ENCODE measurements at regions not wholly inside any gene's neighbourhood (a gene's known extent, or its start where the extent isn't known, plus 50 kb on each side); places are given as distances from the start of the nearest gene placed in this dataset.

DNA sequence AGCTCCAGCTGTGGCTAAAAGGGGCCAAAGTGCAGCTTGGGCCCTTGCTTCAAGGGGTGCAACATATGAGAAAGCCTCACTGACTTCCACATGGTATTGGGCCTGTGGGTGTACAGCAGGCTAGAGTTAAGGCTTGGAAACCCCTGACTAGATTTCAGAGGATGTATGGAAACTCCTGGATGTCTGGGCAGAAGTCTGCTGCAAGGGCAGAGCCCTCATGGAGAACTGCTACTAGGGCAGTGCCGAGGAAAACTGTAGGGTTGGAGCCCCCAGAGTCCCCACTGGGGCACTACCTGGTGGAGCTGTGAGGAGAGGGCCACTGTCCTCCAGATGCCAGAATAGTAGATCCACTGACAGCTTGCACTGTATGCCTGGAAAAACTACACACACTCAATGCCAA lies 69.5 kb downstream of the XCL2 start:
- TF ChIP-seq, protein P1, sequence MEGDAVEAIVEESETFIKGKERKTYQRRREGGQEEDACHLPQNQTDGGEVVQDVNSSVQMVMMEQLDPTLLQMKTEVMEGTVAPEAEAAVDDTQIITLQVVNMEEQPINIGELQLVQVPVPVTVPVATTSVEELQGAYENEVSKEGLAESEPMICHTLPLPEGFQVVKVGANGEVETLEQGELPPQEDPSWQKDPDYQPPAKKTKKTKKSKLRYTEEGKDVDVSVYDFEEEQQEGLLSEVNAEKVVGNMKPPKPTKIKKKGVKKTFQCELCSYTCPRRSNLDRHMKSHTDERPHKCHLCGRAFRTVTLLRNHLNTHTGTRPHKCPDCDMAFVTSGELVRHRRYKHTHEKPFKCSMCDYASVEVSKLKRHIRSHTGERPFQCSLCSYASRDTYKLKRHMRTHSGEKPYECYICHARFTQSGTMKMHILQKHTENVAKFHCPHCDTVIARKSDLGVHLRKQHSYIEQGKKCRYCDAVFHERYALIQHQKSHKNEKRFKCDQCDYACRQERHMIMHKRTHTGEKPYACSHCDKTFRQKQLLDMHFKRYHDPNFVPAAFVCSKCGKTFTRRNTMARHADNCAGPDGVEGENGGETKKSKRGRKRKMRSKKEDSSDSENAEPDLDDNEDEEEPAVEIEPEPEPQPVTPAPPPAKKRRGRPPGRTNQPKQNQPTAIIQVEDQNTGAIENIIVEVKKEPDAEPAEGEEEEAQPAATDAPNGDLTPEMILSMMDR (IDR thresholded peaks at IDR 0.05; ENCODE audit: low read depth, low read length): no peak
- no peak for TF ChIP-seq EZH2phosphoT487 (IDR thresholded peaks at IDR 0.05; ENCODE audit: low read depth)
